ENCODE measurements at regions not wholly inside any gene's neighbourhood (a gene's known extent, or its start where the extent isn't known, plus 50 kb on each side); places are given as distances from the start of the nearest gene placed in this dataset.

DNA sequence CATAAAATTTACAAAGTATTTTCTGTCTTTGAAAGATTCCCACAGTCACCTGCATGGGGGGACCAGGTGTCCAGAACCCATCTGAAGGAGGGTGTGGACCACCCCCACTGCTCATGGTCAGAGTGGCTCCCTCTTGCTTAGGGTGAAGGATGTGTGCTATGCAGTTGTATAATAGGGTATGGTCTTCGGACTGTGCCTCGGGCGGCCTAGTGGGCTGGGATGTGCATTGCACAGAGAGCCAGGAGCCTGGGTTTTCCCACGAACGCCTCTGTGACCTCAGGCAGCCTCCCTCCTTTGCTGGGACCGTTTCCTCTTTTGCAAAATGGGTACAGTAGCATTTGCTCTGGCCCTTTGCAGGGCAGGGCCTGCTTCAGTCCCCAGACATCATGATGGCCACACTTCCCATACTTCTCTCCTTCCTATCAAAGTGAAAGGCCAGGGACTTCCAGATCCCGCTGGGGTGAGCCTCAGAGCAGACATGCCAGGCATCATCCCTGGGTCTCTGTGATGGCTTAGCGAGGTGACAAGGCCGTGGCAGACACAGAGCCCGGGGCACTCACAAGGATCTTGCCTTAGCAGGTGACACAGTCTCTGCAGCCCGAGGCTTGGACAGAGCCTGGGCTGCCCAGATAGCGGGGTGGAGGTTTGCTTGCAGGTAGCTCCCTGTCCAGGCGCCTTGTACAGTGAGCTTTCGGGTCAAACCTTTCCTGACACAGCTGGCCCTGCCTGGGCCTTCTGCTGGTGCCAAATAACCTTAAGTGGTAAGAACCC is 59.4 kb upstream of the ZNF536 start:
- no peak for DNase-seq

DNA sequence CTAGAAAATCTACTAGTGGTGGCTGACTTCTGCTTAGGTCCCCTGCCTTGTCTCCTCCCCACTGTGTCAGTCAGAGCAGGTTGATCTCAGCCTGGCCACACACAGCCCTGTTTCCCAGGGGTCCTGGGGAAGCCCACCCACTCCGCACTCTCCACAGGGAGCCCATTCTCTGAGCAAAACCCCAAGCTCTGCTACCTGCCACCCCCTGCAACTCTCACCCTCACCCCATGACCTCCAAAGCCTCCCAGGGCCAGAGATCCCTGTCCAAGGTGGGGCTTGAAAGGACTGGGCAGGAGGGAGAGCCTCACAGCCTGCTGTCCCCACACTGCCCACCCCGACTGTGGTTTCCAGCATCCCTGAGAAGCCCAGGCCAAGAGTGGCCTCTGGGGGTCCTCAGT is 58.8 kb upstream of the ZNF536 start:
- DNase-seq: no peak

GRCh38 chr19:30314056-30314804 is 58.0 kb upstream of the ZNF536 start:
- no peak for DNase-seq

DNA sequence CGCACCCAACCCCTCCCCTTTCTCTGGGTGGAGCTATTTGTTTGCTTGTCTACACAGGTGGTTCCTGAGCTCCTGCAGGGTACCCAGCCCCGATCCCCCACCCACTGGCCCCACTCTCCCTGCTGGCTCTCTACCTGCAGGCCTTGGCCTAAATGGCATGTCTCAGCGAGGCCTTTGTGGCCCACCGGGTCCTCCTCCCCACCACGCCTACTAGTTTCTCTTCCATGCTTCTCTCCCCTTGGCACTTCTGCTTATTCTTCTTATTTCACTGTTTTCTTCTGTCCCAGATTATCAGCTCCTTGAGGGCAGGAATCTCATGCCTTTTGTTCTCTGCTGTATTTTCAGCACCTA is 57.4 kb upstream of the ZNF536 start:
- no peak for DNase-seq

DNA sequence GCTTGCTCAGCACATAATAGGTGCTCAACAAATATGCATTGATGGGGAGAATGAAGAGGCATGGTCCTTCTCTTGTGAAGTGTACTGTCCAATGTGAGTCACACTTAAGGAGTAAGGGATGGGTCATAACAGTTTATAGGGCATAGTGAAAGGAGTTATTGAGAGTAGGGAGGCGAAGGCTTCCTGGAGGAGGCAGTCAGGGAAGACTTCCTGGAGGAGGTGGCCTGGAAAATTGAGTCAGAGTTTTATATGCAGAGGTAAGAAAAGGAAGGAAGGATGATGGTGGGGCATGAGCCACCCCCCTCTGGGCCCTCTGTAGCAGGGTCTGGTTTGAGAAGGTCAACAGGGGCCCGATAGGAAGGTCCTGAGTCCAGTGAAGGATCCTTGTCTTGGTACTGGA is 57.0 kb upstream of the ZNF536 start:
- DNase-seq: no peak

- DNase-seq: no peak
Observed at GRCh38 chr19:30316000-30316491, 56.1 kb upstream of the ZNF536 start.

GRCh38 chr19:30316560-30317106 is 55.6 kb upstream of the ZNF536 start:
- no peak for DNase-seq

DNA sequence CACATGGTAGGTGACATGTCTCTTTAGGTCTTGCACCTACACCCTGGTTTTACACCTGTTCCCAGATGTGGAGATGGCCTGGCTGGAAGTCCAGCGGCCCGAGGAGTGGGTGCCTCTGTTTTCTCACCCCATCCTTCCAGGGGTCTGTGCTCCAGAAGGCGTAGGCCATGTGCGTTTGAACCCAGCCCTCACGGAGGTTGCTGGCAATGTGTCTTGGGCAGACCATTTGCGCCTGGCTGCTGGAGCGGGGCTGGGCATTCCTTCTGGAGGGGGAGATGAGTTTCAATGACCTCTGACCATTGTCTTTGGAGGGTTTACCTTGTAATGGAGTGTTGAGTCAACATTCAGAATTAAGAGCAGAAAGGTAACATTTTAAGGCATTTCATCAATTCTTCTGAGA is 54.8 kb upstream of the ZNF536 start:
- no peak for DNase-seq

DNA sequence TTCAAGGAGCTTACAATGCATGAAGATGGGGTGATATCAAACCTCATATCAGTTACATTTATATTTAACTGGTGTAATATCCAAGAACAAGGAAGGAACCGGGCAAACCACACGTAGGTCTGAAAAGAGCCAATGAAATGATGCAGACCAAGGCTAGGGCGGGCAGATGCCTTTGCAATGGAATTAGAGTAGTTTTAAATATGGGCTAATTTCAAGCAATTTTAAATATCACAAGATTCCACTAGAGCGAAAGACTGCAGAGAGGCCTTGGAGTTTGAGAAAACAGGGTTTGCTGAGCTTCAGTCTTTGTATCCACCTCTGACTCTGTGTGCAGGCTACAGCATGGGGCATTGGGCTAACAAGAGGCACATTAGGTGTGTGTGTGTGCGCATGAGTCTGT is 53.9 kb upstream of the ZNF536 start:
- DNase-seq: no peak

- DNase-seq: no peak
Observed at GRCh38 chr19:30318936-30319335, 53.2 kb upstream of the ZNF536 start.

- DNase-seq: no peak
Observed at GRCh38 chr19:30319411-30319810, 52.8 kb upstream of the ZNF536 start.

DNA sequence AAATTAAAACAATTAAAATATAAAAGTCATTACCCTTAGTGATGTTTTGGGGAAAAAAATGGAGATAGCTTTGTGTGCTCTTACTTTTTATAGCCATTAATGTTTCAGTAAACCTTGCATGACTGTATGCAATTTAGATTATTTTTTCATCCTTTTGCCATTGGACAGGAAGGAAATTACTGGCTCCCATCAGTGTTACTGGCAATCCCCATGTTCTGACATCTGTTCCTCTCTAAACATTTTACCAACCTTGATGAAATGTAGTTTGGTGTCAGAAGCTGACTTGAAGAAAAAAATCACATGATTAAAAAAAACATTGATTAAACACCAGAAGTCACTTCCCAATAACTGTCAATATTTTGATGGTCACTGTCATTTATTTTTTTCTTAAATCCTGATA is 52.3 kb upstream of the ZNF536 start:
- DNase-seq: no peak

DNA sequence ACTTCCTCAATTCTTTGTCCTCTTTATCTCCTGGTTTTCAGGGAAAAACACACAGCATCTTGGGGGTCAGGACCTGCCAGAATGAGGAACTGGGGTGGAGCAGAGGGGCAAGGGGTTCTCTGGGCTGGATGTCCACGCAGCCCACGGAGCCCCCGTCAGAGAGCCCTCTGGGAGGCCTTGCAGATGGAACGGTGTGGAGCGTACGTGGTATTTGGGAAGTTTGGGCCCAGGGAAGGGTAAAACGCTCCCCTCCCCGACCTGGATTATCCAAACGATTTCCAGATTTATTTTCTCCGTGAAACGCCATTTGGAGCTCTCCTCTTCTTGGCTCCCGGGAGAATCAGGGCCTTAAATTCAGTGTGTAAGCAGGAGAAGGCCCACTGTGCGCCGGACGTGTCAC is 51.7 kb upstream of the ZNF536 start:
- DNase-seq: no peak

GRCh38 chr19:30320916-30321315 is 51.3 kb upstream of the ZNF536 start:
- no peak for DNase-seq

All from retina (tissue), 1 donor.